NOMO-1 (cell line): ENCODE measurements at regions not wholly inside any gene's neighbourhood (a gene's known extent, or its start where the extent isn't known, plus 50 kb on each side); places are given as distances from the start of the nearest gene placed in this dataset.

ENCODE experiments used
- DNase-seq, 2 experiments: peaks; one replicate each; lab custom pipeline; 2025; ENCODE audit not compliant: unreplicated experiment in 2 of 2; lab: John Stamatoyannopoulos, UW

- DNase-seq: no peak
Observed at GRCh38 chr7:46746695-46747687, 825.9 kb upstream of the IGFBP3 start.

- no peak for DNase-seq
Observed at GRCh38 chr7:46745707-46746090, 824.6 kb upstream of the IGFBP3 start.

GRCh38 chr7:46744957-46745706 lies 824.1 kb upstream of the IGFBP3 start:
- DNase-seq: no peak

DNA sequence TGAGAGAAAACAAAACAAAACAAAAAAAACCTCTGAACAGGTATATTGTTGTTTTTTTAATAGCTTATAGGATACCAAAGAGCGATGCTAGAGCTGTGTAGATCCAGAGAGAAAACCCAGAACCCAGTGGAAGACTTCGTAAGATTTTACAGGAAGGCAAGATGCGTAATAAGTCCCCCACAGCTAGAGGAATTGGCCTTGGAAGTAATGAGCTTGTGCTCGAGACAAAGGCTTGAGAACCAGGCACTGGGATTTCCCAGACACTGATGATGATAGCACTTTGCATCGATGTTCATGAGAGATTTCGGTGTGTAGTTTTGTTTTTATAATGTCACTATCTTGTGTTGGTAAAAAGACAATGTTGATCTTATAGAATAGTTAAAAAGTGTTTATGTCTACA lies 821.5 kb upstream of the IGFBP3 start:
- no peak for DNase-seq

DNA sequence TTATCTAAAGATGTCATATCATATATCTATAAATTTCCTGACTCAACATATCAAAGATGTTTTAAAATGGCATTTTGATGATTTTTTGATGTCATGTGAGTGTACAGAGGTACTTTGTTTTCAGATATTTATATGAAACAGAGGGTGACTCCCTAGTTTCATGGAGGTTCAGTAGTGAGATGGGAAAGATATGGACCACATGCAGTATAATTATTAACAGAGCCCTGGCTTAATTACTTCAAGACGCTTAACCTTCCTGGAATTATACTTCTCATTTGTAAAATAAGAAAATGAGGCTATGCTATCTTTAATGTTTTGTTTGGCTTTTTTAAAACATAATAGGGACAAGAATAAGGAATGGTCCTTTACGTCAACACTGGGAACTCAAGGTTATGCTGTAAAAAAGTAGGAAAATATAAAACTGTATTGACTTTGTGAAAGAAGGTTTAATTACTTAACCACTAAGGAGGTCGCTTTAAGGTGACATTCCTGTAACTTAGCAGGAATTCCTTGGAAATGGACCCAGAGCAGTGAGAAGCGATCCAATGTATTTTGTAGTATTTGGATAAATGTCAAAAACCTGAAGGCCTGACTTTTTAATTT lies 821.0 kb upstream of the IGFBP3 start:
- DNase-seq: no peak

- no peak for DNase-seq
Observed at GRCh38 chr7:46741181-46741580, 820.1 kb upstream of the IGFBP3 start.

DNA sequence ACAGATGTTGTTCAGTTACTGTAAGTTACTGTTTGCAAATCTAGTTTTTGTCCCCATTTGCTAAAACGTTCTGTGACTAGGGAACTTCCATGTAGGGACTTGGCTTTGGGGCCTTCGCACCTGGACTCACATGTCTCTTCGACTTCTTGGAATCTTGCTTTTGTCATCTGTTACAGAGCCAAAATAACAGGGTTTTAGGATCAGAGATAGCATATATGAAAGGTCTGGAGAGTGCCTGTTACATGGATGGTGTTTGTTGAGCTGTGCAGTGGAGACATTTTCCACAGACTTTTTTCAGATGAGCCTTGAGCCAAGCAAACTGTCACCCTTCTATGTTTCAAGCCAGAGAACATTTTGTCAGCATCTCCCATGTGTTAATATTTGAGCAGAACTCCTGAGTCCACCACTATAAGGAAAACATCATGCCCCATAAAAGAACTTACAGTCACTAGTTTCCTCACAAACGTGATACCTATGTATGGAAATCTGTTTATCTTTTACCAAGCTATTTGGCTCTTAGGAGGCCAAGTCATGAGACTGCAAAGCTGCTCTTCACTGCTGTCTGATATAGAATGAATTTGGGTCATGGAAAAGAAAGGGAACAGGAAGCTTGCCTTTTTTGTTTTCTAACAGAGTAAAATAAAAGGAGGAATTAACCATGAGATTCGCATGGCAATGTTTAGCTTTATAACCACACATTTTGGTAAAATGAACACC lies 818.6 kb upstream of the IGFBP3 start:
- DNase-seq: no peak

DNA sequence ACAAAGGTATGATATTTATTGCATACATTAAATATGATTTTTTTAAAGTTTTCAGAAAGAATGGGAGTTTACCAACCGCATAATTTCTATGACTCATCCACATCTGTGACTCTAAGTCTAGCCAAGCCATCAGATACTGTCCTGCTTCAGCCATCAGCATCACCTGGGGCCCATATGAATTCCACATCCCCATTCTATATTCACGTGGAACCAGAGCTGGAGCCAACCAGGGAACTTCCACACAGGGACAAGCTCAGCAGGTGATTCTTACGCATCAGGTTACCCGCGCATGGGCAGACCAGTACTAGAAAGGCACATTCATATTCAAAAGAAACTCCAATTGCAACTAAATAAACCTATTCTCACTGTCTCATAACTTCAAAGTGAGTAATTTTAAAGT lies 817.7 kb upstream of the IGFBP3 start:
- no peak for DNase-seq

- no peak for DNase-seq
Observed at GRCh38 chr7:46738165-46738564, 817.1 kb upstream of the IGFBP3 start.

GRCh38 chr7:46725838-46726237 lies 804.8 kb upstream of the IGFBP3 start:
- no peak for DNase-seq

- DNase-seq: no peak
Observed at GRCh38 chr7:46725136-46725535, 804.1 kb upstream of the IGFBP3 start.

GRCh38 chr7:46723742-46724141 lies 802.7 kb upstream of the IGFBP3 start:
- DNase-seq: no peak

- DNase-seq: no peak
Observed at GRCh38 chr7:46723003-46723402, 801.9 kb upstream of the IGFBP3 start.

GRCh38 chr7:46720761-46721160 lies 799.7 kb upstream of the IGFBP3 start:
- DNase-seq: no peak

DNA sequence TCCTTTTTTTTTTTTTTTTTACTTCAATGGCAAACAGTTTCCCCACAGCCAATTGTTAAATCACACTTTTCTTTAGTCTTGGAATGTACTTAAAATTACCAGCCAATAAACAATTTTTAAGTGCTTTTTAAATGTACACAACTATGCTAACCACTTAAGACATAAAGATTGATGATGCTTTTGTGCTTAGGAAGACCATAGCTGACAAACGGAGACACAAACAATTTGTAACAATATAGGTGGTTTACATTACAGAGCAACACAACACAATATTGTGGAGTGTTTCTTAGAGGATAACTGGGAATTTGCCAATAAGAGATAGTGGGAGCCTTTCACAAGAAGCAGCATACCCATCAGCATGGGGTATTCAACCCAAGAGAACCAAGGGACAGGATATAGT lies 798.5 kb upstream of the IGFBP3 start:
- no peak for DNase-seq

DNA sequence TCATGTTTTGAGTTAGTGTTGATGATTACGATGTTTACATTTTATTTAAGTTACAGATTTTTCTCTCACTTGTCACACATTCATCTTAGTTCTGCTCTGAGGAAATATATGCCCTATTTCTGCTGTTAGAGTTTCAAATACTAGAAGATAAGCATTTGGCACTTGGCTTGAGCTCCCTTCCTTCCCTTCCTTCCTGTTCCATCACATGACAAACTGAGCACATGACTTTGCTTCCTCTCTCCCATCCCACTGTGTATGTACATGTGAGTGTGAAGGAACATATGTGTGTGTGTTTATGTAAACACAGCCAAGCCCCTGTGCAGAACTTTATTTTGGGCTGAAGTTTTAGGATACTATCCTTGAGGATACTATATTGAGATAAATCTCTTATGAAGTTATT lies 795.9 kb upstream of the IGFBP3 start:
- no peak for DNase-seq

DNA sequence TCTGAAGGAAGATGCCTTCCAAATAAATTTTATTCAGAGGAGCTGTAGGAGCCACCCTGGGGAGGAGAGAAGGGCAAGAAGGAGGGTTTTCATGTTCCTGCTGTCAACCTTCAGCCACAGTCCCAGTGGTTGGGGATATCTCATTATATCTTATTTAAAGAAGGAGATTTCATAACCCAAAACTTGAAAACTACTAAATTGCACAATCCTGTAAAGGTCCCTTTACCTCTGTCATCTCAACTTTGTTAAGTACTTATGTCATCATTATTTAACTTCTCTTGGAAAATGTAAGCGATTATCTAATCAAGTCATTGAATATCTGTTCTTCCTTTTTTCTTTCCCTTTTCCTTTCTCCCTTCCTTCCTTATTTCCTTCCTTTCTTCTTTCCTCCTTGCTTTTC lies 794.5 kb upstream of the IGFBP3 start:
- DNase-seq: peak; percentile 16 to 77

DNA sequence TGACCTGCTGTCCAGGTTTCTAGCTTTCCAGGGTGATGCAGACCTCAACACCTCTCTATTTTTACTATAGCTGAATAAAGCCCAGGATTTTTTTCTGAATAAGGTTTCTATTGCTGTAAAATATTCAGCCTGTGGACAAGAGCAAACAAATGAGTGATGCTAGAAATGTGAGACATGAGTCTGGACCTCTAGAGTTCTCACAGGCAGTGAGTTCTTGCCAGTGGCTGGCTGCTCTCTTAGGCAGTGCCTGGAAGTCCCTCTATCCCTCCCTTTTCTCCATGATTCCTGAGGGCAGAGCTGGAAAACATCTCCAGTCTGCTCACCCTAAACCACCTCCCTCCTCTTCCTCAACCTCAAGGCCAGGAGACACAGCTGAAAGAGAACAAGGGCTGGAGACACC lies 793.8 kb upstream of the IGFBP3 start:
- DNase-seq: no peak

DNA sequence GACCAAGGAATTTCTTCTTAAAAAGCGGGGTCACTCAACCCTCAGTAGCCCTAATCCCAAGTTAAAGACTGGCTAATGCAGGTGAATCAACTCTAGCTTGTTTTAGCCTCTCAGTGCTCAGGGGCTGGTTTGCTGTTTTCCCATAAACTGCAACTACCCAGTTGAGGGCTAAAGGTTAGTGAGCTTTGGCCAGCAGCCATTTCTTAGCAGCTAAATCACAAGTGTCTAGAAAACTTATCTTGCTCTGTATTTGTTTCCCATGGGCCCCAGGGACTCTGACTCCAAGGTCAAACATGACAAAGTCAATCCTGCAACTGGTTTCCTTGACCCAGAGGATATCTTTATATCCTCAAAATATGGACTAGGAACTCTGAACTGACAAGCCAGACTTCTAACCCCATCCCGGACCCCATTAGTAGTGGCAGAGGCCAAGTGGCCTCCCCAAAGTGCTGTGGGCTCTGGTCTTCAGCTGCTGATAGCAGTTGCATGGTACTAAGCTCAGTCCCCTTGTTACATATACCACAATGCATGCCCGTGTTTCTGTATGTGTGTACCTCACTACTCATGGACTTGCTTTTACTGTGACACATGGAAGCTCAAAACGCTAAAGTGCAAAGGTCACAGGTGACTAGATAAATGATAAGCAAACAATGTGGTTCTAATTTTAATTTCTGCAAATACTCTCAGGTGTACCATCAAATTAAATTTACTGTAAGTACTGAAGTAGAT lies 793.0 kb upstream of the IGFBP3 start:
- no peak for DNase-seq

- DNase-seq: peak; percentile 3 to 67
Observed at GRCh38 chr7:46710927-46711326, 789.9 kb upstream of the IGFBP3 start.
